Mucosa of descending colon (tissue), 3 donors: ENCODE measurements at regions not wholly inside any gene's neighbourhood (a gene's known extent, or its start where the extent isn't known, plus 50 kb on each side); places are given as distances from the start of the nearest gene placed in this dataset.

Source experiments
- ATAC-seq: fragments of 200-7000 bp; cut with Tn5 transposase; one replicate; pipeline ENCODE4 v1.9.1; 2020; ENCODE audit warnings: mild to moderate bottlenecking, moderate library complexity
- DNase-seq, 3 donors: peaks; one replicate each; pipeline ENCODE4 v3.0.0-alpha.2; 2020
- H3K36me3 ChIP-seq: fragments of 200-600 bp; one replicate; pipeline ENCODE4 v1.8.0; 2021; ENCODE audit warnings: low read depth, mild to moderate bottlenecking
- H3K4me1 ChIP-seq: fragments of 200-600 bp; one replicate; pipeline ENCODE4 v1.8.0; 2021; ENCODE audit warnings: low read depth, mild to moderate bottlenecking
- H3K4me3 ChIP-seq: fragments of 200-600 bp; one replicate; pipeline ENCODE4 v1.8.0; 2021; ENCODE audit warnings: mild to moderate bottlenecking
- H3K9me3 ChIP-seq: fragments of 200-600 bp; one replicate; pipeline ENCODE4 v1.8.0; 2021; ENCODE audit warnings: mild to moderate bottlenecking
- CTCF ChIP-seq: fragments of 200-600 bp; IDR thresholded peaks from one replicate; pipeline ENCODE4 v1.8.0; 2022; ENCODE audit warnings: antibody characterized with exemption, mild to moderate bottlenecking
- intact Hi-C, 2 donors: fragments of 100-400 bp; cut with DNase I in 1 of 2; cut with micrococcal nuclease in 1 of 2; formaldehyde crosslinking; loops; one replicate each; pipeline versions ENCODE4 v1.11.0 to v1.11.1; 2022; cut with DNase I, micrococcal nuclease
- donor health status: DM: no; HTN: no; CAD: no; lungs with moderate emphysema.
- donor health status: DM: no; HTN: no; CAD: no.
- donor health status: DM: no; HTN: yes; CAD: no.

GRCh38 chr18:51731070-51731469 lies 533.6 kb upstream of the MEX3C start:
- intact Hi-C loops = no loop called here
- Histone ChIP-seq H3K4me3 (no peak overlapping the region), H3K9me3 (no peaks in the 10 kb centered on the region), H3K4me1 (no peaks in the 10 kb centered on the region), H3K36me3 (no peaks in the 10 kb centered on the region)
- ATAC-seq (no peak), DNase-seq (no peak)
- TF ChIP-seq CTCF = no peak

GRCh38 chr18:51734576-51734975 lies 537.1 kb upstream of the MEX3C start:
- Histone ChIP-seq H3K4me3 (no peak overlapping the region), H3K36me3 (no peaks in the 10 kb centered on the region)

GRCh38 chr18:51739044-51739666 lies 541.7 kb upstream of the MEX3C start:
- intact Hi-C loops = no loop called here
- H3K36me3 ChIP-seq = no peaks in the 10 kb centered on the region

More at GRCh38 chr18:51734576-51734975, 537.1 kb upstream of the MEX3C start:
- DNase-seq = no peak
- H3K9me3 ChIP-seq = no peaks in the 10 kb centered on the region
- intact Hi-C loops = no loop called here
- ATAC-seq = no peak
- no peaks in the 10 kb centered on the region for H3K4me1 ChIP-seq
- no peak for TF ChIP-seq CTCF

GRCh38 chr18:51751901-51752300 lies 554.4 kb upstream of the MEX3C start:
- no peaks in the 10 kb centered on the region for H3K9me3 ChIP-seq
- ATAC-seq = no peak
- intact Hi-C loops = no loop called here
- no peaks in the 10 kb centered on the region for H3K36me3 ChIP-seq
- TF ChIP-seq CTCF = no peak
- H3K4me1 ChIP-seq = no peaks in the 10 kb centered on the region
- DNase-seq = no peak
- no peak overlapping the region for H3K4me3 ChIP-seq

More at GRCh38 chr18:51739044-51739666, 541.7 kb upstream of the MEX3C start:
- H3K9me3 ChIP-seq = no peaks in the 10 kb centered on the region
- ATAC-seq = no peak
- DNase-seq = no peak
- no peak overlapping the region for H3K4me3 ChIP-seq
- no peaks in the 10 kb centered on the region for H3K4me1 ChIP-seq
- no peak for TF ChIP-seq CTCF

GRCh38 chr18:51753365-51754057 lies 556.0 kb upstream of the MEX3C start:
- intact Hi-C loops = no loop called here
- no peak for ATAC-seq

More at GRCh38 chr18:51753365-51754057, 556.0 kb upstream of the MEX3C start:
- TF ChIP-seq CTCF = no peak
- H3K4me1 ChIP-seq = no peaks in the 10 kb centered on the region
- DNase-seq = no peak
- no peaks in the 10 kb centered on the region for H3K9me3 ChIP-seq
- no peak overlapping the region for H3K4me3 ChIP-seq
- H3K36me3 ChIP-seq = no peaks in the 10 kb centered on the region
